GM12891 (cell line): ENCODE measurements at regions not wholly inside any gene's neighbourhood (a gene's known extent, or its start where the extent isn't known, plus 50 kb on each side); places are given as distances from the start of the nearest gene placed in this dataset.

Experiments
- POLR2A ChIP-seq: IDR thresholded peaks from 2 replicates; pipeline ENCODE4 v1.6.1; 2011; ENCODE audit warnings: low read depth, low read length, control low read depth
- POLR2AphosphoS5 ChIP-seq: IDR thresholded peaks from 2 replicates; pipeline ENCODE4 v1.6.1; 2011; ENCODE audit warnings: low read depth, low read length, control low read depth

DNA sequence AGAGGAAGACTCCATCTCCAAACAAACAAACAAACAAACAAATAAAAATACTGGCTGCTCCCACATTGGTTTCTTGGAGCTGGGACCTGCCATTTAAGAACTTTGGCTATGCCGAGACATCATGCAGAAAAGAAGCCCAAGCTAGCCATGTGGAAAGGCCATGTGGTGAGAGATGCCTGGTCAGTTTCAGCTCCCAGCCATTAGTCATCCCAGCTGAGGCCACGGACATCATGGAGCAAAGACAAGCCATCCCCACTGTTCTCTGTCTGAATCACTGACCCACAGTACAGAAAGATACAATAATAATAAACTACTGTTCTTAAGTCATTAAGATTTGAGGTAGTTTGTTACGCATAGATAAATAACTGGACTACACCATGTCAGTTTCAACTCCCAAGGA lies 70.0 kb upstream of the PCBD1 start:
- TF ChIP-seq POLR2AphosphoS5 (no peak), POLR2A (no peak)
